MM.1S (cell line): ENCODE measurements at regions not wholly inside any gene's neighbourhood (a gene's known extent, or its start where the extent isn't known, plus 50 kb on each side); places are given as distances from the start of the nearest gene placed in this dataset.

Experiments used
- DNase-seq: peaks from one replicate; pipeline ENCODE4 v3.0.0-alpha.2; 2015
- H2AFZ ChIP-seq: fragments of 300-600 bp; sonication (generic); 2 replicates; pipeline ENCODE4 v1.6.0; 2016; ENCODE audit warnings: antibody characterized with exemption, low read length
- H3F3A ChIP-seq: fragments of 300-600 bp; sonication (generic); 2 replicates; pipeline ENCODE4 v1.6.1; 2016; ENCODE audit warnings: mild to moderate bottlenecking, antibody characterized with exemption, low read length, moderate library complexity, mixed read lengths; ENCODE audit not compliant: insufficient read depth
- H3K27ac ChIP-seq: fragments of 300-600 bp; sonication (generic); 2 replicates; pipeline ENCODE4 v1.5.1; 2016; ENCODE audit warnings: mild to moderate bottlenecking, low read length
- H3K27me3 ChIP-seq: fragments of 300-600 bp; sonication (generic); replicated peaks from 2 replicates; pipeline ENCODE4 v1.6.0; 2016; ENCODE audit warnings: low read length; ENCODE audit not compliant: insufficient read depth
- H3K36me3 ChIP-seq: fragments of 300-600 bp; sonication (generic); replicated peaks from 2 replicates; pipeline ENCODE4 v1.6.1; 2016; ENCODE audit warnings: mild to moderate bottlenecking, low read length, mixed read lengths; ENCODE audit not compliant: insufficient read depth
- H3K4me1 ChIP-seq: fragments of 300-600 bp; sonication (generic); 2 replicates; pipeline ENCODE4 v1.6.1; 2016; ENCODE audit warnings: low read length, mixed read lengths
- H3K4me2 ChIP-seq: fragments of 300-600 bp; sonication (generic); 2 replicates; pipeline ENCODE4 v1.6.0; 2016; ENCODE audit warnings: low read depth, low read length
- H3K4me3 ChIP-seq: fragments of 300-600 bp; sonication (generic); 2 replicates; pipeline ENCODE4 v1.5.1; 2016; ENCODE audit warnings: low read length, mixed read lengths
- H3K79me2 ChIP-seq: fragments of 300-600 bp; sonication (generic); 2 replicates; pipeline ENCODE4 v1.6.1; 2016; ENCODE audit warnings: mixed run types, low read length, mixed read lengths
- H3K9ac ChIP-seq: fragments of 300-600 bp; sonication (generic); 2 replicates; pipeline ENCODE4 v1.6.1; 2016; ENCODE audit warnings: low read length, mixed read lengths
- H3K9me2 ChIP-seq: fragments of 300-600 bp; sonication (generic); replicated peaks from 2 replicates; pipeline ENCODE4 v1.6.1; 2016; ENCODE audit warnings: mild to moderate bottlenecking, low read length, mixed read lengths; ENCODE audit not compliant: insufficient read depth
- H3K9me3 ChIP-seq: fragments of 300-600 bp; sonication (generic); replicated peaks from 2 replicates; pipeline ENCODE4 v1.6.1; 2016; ENCODE audit warnings: mild to moderate bottlenecking, low read length, mixed read lengths; ENCODE audit not compliant: insufficient read depth
- H4K20me1 ChIP-seq: fragments of 300-600 bp; sonication (generic); 2 replicates; pipeline ENCODE4 v1.6.1; 2016; ENCODE audit warnings: mild to moderate bottlenecking, low read length, moderate library complexity, mixed read lengths; ENCODE audit not compliant: insufficient read depth
- EZH2 ChIP-seq: fragments of 300-600 bp; sonication (generic); optimal IDR thresholded peaks from 2 replicates; pipeline ENCODE3; 2017; ENCODE audit warnings: low read depth, mild to moderate bottlenecking, antibody characterized with exemption, low read length, mixed read lengths
- EZH2phosphoT487 ChIP-seq: fragments of 300-600 bp; sonication (generic); IDR thresholded peaks from 2 replicates; pipeline ENCODE4 v1.6.1; 2018; ENCODE audit warnings: antibody characterized with exemption, low read length
- TF ChIP-seq, protein P1 (sequence below): fragments of 300-600 bp; sonication (generic); IDR thresholded peaks from 2 replicates; pipeline ENCODE4 v1.5.1; 2016; ENCODE audit warnings: antibody characterized with exemption, low read length, mixed read lengths

DNA sequence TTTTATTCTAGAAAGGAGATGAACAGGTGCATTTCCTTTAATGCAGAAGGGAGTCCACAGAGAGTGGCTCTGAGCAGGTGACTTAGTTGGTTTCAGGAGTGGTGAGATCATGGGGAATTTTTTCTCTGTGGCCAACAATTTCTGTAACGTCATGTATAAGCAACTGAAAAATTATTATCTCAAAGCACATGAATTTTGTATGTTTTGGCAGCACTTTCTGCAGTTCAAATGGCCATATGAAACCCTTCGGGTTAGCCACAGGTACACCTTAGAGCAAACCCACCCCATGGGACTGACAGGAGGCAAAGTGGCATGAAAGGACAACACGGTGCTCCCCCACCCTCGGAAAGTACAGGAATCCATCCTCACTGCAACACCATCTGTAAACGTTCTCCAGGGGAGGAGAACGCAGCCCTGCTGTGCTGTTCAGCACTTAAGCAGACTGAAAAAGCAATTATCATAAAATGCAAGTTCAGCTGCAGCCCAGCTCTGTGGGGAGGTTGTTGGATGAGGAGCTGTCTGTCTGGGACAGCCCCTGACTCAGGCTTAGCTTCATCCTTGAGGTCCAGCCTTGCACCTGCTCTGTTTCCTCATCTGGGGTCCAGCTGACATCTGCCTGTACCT, 55.8 kb upstream of the CLDN14 start:
- Histone ChIP-seq H3K9ac (peak overlapping the region; percentile 78), H3K9me2 (no peaks in the 10 kb centered on the region), H3F3A (peaks cover 28% of the 10 kb centered on the region), H3K27ac (peak overlapping the region; percentile 93), H3K9me3 (no peaks in the 10 kb centered on the region), H3K36me3 (no peaks in the 10 kb centered on the region), H3K4me1 (peaks cover 26% of the 10 kb centered on the region), H2AFZ (peak overlapping the region; percentile 40), H3K4me2 (peak overlapping the region; percentile 75), H3K27me3 (no peaks in the 10 kb centered on the region), H3K4me3 (peak overlapping the region; percentile 39), H4K20me1 (no peaks in the 10 kb centered on the region), H3K79me2 (no peaks in the 10 kb centered on the region)
- DNase-seq = peak; percentile 98
- TF ChIP-seq EZH2phosphoT487 (no peak), EZH2 (no peak)
- TF ChIP-seq, protein P1, sequence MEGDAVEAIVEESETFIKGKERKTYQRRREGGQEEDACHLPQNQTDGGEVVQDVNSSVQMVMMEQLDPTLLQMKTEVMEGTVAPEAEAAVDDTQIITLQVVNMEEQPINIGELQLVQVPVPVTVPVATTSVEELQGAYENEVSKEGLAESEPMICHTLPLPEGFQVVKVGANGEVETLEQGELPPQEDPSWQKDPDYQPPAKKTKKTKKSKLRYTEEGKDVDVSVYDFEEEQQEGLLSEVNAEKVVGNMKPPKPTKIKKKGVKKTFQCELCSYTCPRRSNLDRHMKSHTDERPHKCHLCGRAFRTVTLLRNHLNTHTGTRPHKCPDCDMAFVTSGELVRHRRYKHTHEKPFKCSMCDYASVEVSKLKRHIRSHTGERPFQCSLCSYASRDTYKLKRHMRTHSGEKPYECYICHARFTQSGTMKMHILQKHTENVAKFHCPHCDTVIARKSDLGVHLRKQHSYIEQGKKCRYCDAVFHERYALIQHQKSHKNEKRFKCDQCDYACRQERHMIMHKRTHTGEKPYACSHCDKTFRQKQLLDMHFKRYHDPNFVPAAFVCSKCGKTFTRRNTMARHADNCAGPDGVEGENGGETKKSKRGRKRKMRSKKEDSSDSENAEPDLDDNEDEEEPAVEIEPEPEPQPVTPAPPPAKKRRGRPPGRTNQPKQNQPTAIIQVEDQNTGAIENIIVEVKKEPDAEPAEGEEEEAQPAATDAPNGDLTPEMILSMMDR = no peak

GRCh38 chr21:36538761-36539160, 58.8 kb upstream of the CLDN14 start:
- Histone ChIP-seq H3K79me2 (no peaks in the 10 kb centered on the region), H3F3A (peaks cover 34% of the 10 kb centered on the region), H3K4me3 (no peak overlapping the region), H3K9me2 (no peaks in the 10 kb centered on the region), H4K20me1 (no peaks in the 10 kb centered on the region), H3K4me1 (peaks cover 43% of the 10 kb centered on the region), H3K9ac (no peak overlapping the region), H3K27me3 (no peaks in the 10 kb centered on the region), H2AFZ (no peak overlapping the region), H3K27ac (no peak overlapping the region), H3K9me3 (no peaks in the 10 kb centered on the region), H3K36me3 (no peaks in the 10 kb centered on the region), H3K4me2 (no peak overlapping the region)
- no peak for DNase-seq
- TF ChIP-seq EZH2 = no peak
- TF ChIP-seq, protein P1 = no peak
- TF ChIP-seq EZH2phosphoT487 = no peak

GRCh38 chr21:36539434-36540150, 59.7 kb upstream of the CLDN14 start:
- H3K27ac ChIP-seq = no peak overlapping the region
- H3K9ac ChIP-seq = no peak overlapping the region
- H3K4me1 ChIP-seq = peaks cover 38% of the 10 kb centered on the region
- H2AFZ ChIP-seq = no peak overlapping the region
- H3F3A ChIP-seq = peaks cover 34% of the 10 kb centered on the region
- H3K27me3 ChIP-seq = no peaks in the 10 kb centered on the region
- no peaks in the 10 kb centered on the region for H4K20me1 ChIP-seq
- no peak overlapping the region for H3K4me3 ChIP-seq
- no peaks in the 10 kb centered on the region for H3K9me2 ChIP-seq
- DNase-seq = no peak
- no peak overlapping the region for H3K4me2 ChIP-seq
- no peaks in the 10 kb centered on the region for H3K36me3 ChIP-seq
- H3K9me3 ChIP-seq = no peaks in the 10 kb centered on the region
- H3K79me2 ChIP-seq = no peaks in the 10 kb centered on the region
- TF ChIP-seq EZH2 (no peak), EZH2phosphoT487 (no peak)
- TF ChIP-seq, protein P1 = no peak
